GM21825 (cell line): ENCODE measurements at regions not wholly inside any gene's neighbourhood (a gene's known extent, or its start where the extent isn't known, plus 50 kb on each side); places are given as distances from the start of the nearest gene placed in this dataset.
"Not testable (repeated sequence)": the region's sequence is repeated elsewhere in the genome, so short reads cannot be mapped to it uniquely, and the experiment has no call there.

Source experiments
- ATAC-seq: cut with Tn5 transposase; IDR thresholded peaks from one replicate; pipeline ENCODE4 v1.9.1; 2021; ENCODE audit warnings: mild to moderate bottlenecking, moderate library complexity; ENCODE audit not compliant: unreplicated experiment

GRCh38 chr5:7269591-7270274 lies 126.2 kb upstream of the ADCY2 start:
- no peak for ATAC-seq

GRCh38 chr5:7271435-7272084 lies 124.4 kb upstream of the ADCY2 start:
- no peak for ATAC-seq

- ATAC-seq = no peak
Measured at GRCh38 chr5:7272408-7272965, 123.5 kb upstream of the ADCY2 start.

GRCh38 chr5:7274203-7274602 lies 121.7 kb upstream of the ADCY2 start:
- ATAC-seq = no peak

- ATAC-seq = not testable (repeated sequence)
Measured at GRCh38 chr5:7289634-7290033, 106.3 kb upstream of the ADCY2 start.

GRCh38 chr5:7297821-7298220 lies 98.1 kb upstream of the ADCY2 start:
- ATAC-seq = not testable (repeated sequence)

GRCh38 chr5:7299731-7300130 lies 96.2 kb upstream of the ADCY2 start:
- not testable (repeated sequence) for ATAC-seq

GRCh38 chr5:7305000-7305674 lies 90.8 kb upstream of the ADCY2 start:
- not testable (repeated sequence) for ATAC-seq

GRCh38 chr5:7306556-7306955 lies 89.4 kb upstream of the ADCY2 start:
- ATAC-seq = not testable (repeated sequence)

GRCh38 chr5:7307709-7308108 lies 88.2 kb upstream of the ADCY2 start:
- ATAC-seq = not testable (repeated sequence)

- not testable (repeated sequence) for ATAC-seq
Measured at GRCh38 chr5:7309715-7310114, 86.2 kb upstream of the ADCY2 start.

- not testable (repeated sequence) for ATAC-seq
Measured at GRCh38 chr5:7310656-7311055, 85.3 kb upstream of the ADCY2 start.

GRCh38 chr5:7315118-7315517 lies 80.8 kb upstream of the ADCY2 start:
- no peak for ATAC-seq

GRCh38 chr5:7317751-7318150 lies 78.2 kb upstream of the ADCY2 start:
- no peak for ATAC-seq

GRCh38 chr5:7320701-7321301 lies 75.1 kb upstream of the ADCY2 start:
- ATAC-seq = no peak

GRCh38 chr5:7321724-7322123 lies 74.2 kb upstream of the ADCY2 start:
- no peak for ATAC-seq

GRCh38 chr5:7324919-7325318 lies 71.0 kb upstream of the ADCY2 start:
- ATAC-seq = no peak

- ATAC-seq = no peak
Measured at GRCh38 chr5:7325975-7326913, 69.7 kb upstream of the ADCY2 start.

- no peak for ATAC-seq
Measured at GRCh38 chr5:7329141-7329540, 66.8 kb upstream of the ADCY2 start.

- ATAC-seq = no peak
Measured at GRCh38 chr5:7329712-7330111, 66.2 kb upstream of the ADCY2 start.
